ENCODE measurements at regions not wholly inside any gene's neighbourhood (a gene's known extent, or its start where the extent isn't known, plus 50 kb on each side); places are given as distances from the start of the nearest gene placed in this dataset.

DNA sequence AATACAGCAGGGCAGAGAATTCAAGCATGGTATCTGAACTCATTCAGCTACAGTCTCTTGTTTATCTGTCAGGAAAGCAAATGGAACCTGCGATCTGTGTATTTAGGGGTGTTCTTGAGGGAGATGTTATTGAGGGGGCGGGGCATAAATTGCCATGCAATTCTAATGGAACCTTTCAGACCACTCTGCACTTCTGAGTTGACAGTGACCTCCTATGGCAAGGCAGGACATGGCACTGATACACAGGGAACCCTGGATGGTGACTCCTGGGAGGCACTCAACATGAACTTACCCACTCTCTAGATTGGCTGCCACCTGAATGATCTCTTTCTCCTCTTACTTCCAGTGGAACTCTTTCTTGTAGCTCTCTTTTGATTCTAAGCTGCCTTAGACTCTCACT lies 787.3 kb downstream of the VRK1 start:
- Mint-ChIP-seq H3K27ac (no peak overlapping the region), H3K4me3 (no peak overlapping the region), H3K36me3 (no peaks in the 10 kb centered on the region), H3K4me1 (peaks cover 4% of the 10 kb centered on the region), H3K9me3 (no peaks in the 10 kb centered on the region), H3K27me3 (ENCODE audit: low read depth) (no peaks in the 10 kb centered on the region)
- TF ChIP-seq ZNF138 (CRISPR knock-in tag; conservative IDR thresholded peaks at IDR 0.05): no peak
- no peak for TF ChIP-seq ZBTB21 (CRISPR knock-in tag; IDR thresholded peaks at IDR 0.05; ENCODE audit: borderline replicate concordance)
- no peak for TF ChIP-seq ZNF232 (CRISPR knock-in tag; IDR thresholded peaks at IDR 0.05)
- TF ChIP-seq ZNF396 (CRISPR knock-in tag; IDR thresholded peaks at IDR 0.05; ENCODE audit: borderline replicate concordance): no peak
- TF ChIP-seq CREB1 (CRISPR knock-in tag; IDR thresholded peaks at IDR 0.05): no peak
- DNase-seq (ENCODE audit: low spot score) (peak; percentile 18), ATAC-seq (peak; percentile 80)
- ChIA-PET POLR2A (no interaction called here), CTCF (no interaction called here)

DNA sequence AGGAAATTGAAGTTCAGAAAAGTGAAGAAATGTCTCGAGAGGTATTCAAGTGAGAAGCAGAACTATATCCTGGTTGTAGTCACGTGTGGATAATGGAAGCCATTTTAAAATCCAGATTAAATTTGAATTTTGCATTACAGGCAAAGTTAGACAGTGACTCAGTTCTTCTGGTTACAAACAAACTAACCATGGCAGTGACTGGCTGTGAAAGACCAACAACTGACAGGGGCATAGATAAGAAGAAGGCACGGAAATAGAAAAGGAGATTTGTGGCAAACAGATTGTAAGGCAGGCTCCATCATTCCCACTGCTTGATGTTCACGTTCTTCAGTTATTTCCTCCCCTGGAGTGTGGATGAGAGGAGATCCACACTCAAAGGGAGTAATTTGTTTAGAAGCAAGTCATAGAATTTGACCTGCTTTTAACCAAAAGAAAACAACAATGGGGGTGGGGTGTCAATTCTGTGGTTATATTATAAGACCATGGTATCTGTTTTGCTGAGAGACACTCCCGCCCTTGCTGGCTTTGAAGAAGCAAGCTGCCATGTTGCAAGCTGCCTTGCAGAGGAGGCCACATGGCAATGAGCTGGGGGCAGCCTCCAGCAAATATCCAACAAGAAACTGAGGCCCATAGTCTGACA lies 795.3 kb downstream of the VRK1 start:
- TF ChIP-seq GABPB1 (CRISPR knock-in tag; IDR thresholded peaks at IDR 0.05): no peak
- TF ChIP-seq, protein P1, sequence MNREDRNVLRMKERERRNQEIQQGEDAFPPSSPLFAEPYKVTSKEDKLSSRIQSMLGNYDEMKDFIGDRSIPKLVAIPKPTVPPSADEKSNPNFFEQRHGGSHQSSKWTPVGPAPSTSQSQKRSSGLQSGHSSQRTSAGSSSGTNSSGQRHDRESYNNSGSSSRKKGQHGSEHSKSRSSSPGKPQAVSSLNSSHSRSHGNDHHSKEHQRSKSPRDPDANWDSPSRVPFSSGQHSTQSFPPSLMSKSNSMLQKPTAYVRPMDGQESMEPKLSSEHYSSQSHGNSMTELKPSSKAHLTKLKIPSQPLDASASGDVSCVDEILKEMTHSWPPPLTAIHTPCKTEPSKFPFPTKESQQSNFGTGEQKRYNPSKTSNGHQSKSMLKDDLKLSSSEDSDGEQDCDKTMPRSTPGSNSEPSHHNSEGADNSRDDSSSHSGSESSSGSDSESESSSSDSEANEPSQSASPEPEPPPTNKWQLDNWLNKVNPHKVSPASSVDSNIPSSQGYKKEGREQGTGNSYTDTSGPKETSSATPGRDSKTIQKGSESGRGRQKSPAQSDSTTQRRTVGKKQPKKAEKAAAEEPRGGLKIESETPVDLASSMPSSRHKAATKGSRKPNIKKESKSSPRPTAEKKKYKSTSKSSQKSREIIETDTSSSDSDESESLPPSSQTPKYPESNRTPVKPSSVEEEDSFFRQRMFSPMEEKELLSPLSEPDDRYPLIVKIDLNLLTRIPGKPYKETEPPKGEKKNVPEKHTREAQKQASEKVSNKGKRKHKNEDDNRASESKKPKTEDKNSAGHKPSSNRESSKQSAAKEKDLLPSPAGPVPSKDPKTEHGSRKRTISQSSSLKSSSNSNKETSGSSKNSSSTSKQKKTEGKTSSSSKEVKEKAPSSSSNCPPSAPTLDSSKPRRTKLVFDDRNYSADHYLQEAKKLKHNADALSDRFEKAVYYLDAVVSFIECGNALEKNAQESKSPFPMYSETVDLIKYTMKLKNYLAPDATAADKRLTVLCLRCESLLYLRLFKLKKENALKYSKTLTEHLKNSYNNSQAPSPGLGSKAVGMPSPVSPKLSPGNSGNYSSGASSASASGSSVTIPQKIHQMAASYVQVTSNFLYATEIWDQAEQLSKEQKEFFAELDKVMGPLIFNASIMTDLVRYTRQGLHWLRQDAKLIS (CRISPR knock-in tag; IDR thresholded peaks at IDR 0.05; ENCODE audit: borderline replicate concordance): no peak
- TF ChIP-seq ZNF396 (CRISPR knock-in tag; IDR thresholded peaks at IDR 0.05; ENCODE audit: borderline replicate concordance): no peak
- H3K27me3 Mint-ChIP-seq (ENCODE audit: low read depth): no peaks in the 10 kb centered on the region
- H3K4me1 Mint-ChIP-seq: no peaks in the 10 kb centered on the region
- ChIA-PET POLR2A (no interaction called here), CTCF (no interaction called here)
- peaks cover 6% of the 10 kb centered on the region for H3K9me3 Mint-ChIP-seq
- no peaks in the 10 kb centered on the region for H3K36me3 Mint-ChIP-seq
- no peak for ATAC-seq
- H3K27ac Mint-ChIP-seq: no peak overlapping the region
- no peak for DNase-seq (ENCODE audit: low spot score)
- H3K4me3 Mint-ChIP-seq: no peak overlapping the region

DNA sequence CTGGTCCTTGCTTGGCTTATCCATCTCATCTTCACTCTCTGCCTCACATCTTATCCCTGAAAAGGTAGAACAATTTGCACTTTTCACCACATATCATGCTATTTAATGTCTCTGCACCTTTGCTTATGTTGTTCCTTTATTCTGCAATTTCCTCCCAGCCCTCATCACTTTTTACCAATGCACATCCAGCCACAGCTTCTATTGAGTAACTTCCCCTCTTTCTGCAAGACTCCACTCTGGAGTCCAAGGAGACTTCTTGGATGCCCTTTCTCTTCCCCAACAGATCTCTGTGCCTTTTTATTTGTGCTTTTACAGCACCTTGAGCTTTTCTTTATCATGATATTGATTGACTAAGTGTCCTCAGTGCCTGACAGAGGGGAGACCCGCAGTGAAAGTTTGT lies 797.1 kb downstream of the VRK1 start:
- no peak for ATAC-seq
- no peak overlapping the region for H3K27ac Mint-ChIP-seq
- no peaks in the 10 kb centered on the region for H3K36me3 Mint-ChIP-seq
- H3K9me3 Mint-ChIP-seq: peaks cover 6% of the 10 kb centered on the region
- no peak overlapping the region for H3K4me3 Mint-ChIP-seq
- no peak for TF ChIP-seq TP53 (CRISPR knock-in tag; IDR thresholded peaks at IDR 0.05)
- TF ChIP-seq FOXJ3 (CRISPR knock-in tag; IDR thresholded peaks at IDR 0.05; ENCODE audit: borderline replicate concordance): no peak
- TF ChIP-seq SMAD3 (CRISPR knock-in tag; IDR thresholded peaks at IDR 0.05; ENCODE audit: borderline replicate concordance): no peak
- TF ChIP-seq CREM (CRISPR knock-in tag; IDR thresholded peaks at IDR 0.05): no peak
- TF ChIP-seq EMX1 (CRISPR knock-in tag; IDR thresholded peaks at IDR 0.05): no peak
- TF ChIP-seq CBFB (CRISPR knock-in tag; IDR thresholded peaks at IDR 0.05; ENCODE audit: low read depth): no peak
- TF ChIP-seq, protein P2, sequence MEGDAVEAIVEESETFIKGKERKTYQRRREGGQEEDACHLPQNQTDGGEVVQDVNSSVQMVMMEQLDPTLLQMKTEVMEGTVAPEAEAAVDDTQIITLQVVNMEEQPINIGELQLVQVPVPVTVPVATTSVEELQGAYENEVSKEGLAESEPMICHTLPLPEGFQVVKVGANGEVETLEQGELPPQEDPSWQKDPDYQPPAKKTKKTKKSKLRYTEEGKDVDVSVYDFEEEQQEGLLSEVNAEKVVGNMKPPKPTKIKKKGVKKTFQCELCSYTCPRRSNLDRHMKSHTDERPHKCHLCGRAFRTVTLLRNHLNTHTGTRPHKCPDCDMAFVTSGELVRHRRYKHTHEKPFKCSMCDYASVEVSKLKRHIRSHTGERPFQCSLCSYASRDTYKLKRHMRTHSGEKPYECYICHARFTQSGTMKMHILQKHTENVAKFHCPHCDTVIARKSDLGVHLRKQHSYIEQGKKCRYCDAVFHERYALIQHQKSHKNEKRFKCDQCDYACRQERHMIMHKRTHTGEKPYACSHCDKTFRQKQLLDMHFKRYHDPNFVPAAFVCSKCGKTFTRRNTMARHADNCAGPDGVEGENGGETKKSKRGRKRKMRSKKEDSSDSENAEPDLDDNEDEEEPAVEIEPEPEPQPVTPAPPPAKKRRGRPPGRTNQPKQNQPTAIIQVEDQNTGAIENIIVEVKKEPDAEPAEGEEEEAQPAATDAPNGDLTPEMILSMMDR (IDR thresholded peaks at IDR 0.05): no peak
- TF ChIP-seq RELA (CRISPR knock-in tag; IDR thresholded peaks at IDR 0.05; ENCODE audit: borderline replicate concordance): no peak
- TF ChIP-seq, protein P3, sequence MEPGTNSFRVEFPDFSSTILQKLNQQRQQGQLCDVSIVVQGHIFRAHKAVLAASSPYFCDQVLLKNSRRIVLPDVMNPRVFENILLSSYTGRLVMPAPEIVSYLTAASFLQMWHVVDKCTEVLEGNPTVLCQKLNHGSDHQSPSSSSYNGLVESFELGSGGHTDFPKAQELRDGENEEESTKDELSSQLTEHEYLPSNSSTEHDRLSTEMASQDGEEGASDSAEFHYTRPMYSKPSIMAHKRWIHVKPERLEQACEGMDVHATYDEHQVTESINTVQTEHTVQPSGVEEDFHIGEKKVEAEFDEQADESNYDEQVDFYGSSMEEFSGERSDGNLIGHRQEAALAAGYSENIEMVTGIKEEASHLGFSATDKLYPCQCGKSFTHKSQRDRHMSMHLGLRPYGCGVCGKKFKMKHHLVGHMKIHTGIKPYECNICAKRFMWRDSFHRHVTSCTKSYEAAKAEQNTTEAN (CRISPR knock-in tag; IDR thresholded peaks at IDR 0.05): no peak
- TF ChIP-seq, protein P4, sequence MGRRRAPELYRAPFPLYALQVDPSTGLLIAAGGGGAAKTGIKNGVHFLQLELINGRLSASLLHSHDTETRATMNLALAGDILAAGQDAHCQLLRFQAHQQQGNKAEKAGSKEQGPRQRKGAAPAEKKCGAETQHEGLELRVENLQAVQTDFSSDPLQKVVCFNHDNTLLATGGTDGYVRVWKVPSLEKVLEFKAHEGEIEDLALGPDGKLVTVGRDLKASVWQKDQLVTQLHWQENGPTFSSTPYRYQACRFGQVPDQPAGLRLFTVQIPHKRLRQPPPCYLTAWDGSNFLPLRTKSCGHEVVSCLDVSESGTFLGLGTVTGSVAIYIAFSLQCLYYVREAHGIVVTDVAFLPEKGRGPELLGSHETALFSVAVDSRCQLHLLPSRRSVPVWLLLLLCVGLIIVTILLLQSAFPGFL (CRISPR knock-in tag; IDR thresholded peaks at IDR 0.05; ENCODE audit: borderline replicate concordance): no peak
- H3K27me3 Mint-ChIP-seq (ENCODE audit: low read depth): no peaks in the 10 kb centered on the region
- no peaks in the 10 kb centered on the region for H3K4me1 Mint-ChIP-seq
- ChIA-PET POLR2A (no interaction called here), CTCF (no interaction called here)
- DNase-seq (ENCODE audit: low spot score): no peak

All from WTC11 (cell line).